Fibroblast of lung (primary cell): ENCODE measurements at regions not wholly inside any gene's neighbourhood (a gene's known extent, or its start where the extent isn't known, plus 50 kb on each side); places are given as distances from the start of the nearest gene placed in this dataset.
A peak's percentile ranks its signal among the peaks of the same experiment; 100 is the strongest.
"Not testable (repeated sequence)": the region's sequence is repeated elsewhere in the genome, so short reads cannot be mapped to it uniquely, and the experiment has no call there.

ENCODE experiments used
- DNase-seq, 2 donors: peaks; one replicate each; pipeline versions ENCODE4 v3.0.0 to v3.0.0-alpha.2; 2010; ENCODE audit warnings: low read depth in 2 of 2
- H2AFZ ChIP-seq: 2 replicates; pipeline ENCODE4 v1.5.1; 2012; ENCODE audit warnings: low read length, control low read depth, inconsistent platforms
- H3K27ac ChIP-seq: 2 replicates; pipeline ENCODE4 v1.5.1; 2011; ENCODE audit warnings: low read length, control low read depth; ENCODE audit not compliant: insufficient read depth
- H3K27me3 ChIP-seq: 2 replicates; pipeline ENCODE4 v1.5.1; 2011; ENCODE audit warnings: mild to moderate bottlenecking, low read length; ENCODE audit not compliant: control insufficient read depth, insufficient read depth
- H3K36me3 ChIP-seq: 2 replicates; pipeline ENCODE4 v1.5.1; 2011; ENCODE audit warnings: low read length; ENCODE audit not compliant: control insufficient read depth, insufficient read depth
- H3K4me1 ChIP-seq: 2 replicates; pipeline ENCODE4 v1.5.1; 2011; ENCODE audit warnings: low read length; ENCODE audit not compliant: control insufficient read depth, insufficient read depth; ENCODE audit errors: extremely low read depth
- H3K4me2 ChIP-seq: 2 replicates; pipeline ENCODE4 v1.5.1; 2011; ENCODE audit warnings: low read length, control low read depth; ENCODE audit not compliant: insufficient read depth; ENCODE audit errors: extremely low read depth
- H3K4me3 ChIP-seq, 4 experiments: fragments of 200-600 bp in 1 of 4; sonication (generic) in 1 of 4; replicated peaks in 1 of 4; 2 replicates each; pipeline ENCODE4 v1.5.1; 2011 to 2016; ENCODE audit warnings: low read length in 4 of 4, low read depth in 3 of 4, mild to moderate bottlenecking in 3 of 4, control low read depth in 2 of 4, inconsistent platforms in 1 of 4, mixed read lengths in 1 of 4; ENCODE audit not compliant: insufficient read depth in 1 of 4; ENCODE audit errors: control extremely low read depth in 1 of 4
- H3K79me2 ChIP-seq: 2 replicates; pipeline ENCODE4 v1.5.1; 2012; ENCODE audit warnings: mild to moderate bottlenecking, low read length, inconsistent platforms; ENCODE audit not compliant: control insufficient read depth, insufficient read depth
- H3K9ac ChIP-seq: 2 replicates; pipeline ENCODE4 v1.5.1; 2011; ENCODE audit warnings: mild to moderate bottlenecking, low read length, control low read depth; ENCODE audit not compliant: insufficient read depth
- H3K9me3 ChIP-seq: 2 replicates; pipeline ENCODE4 v1.5.1; 2012; ENCODE audit warnings: low read depth, low read length; ENCODE audit not compliant: control insufficient read depth, insufficient read depth
- H4K20me1 ChIP-seq: 2 replicates; pipeline ENCODE4 v1.5.1; 2011; ENCODE audit warnings: low read length; ENCODE audit not compliant: control insufficient read depth, insufficient read depth; ENCODE audit errors: extremely low read depth
- CTCF ChIP-seq, 2 donors: IDR thresholded peaks in 1 of 2; conservative IDR thresholded peaks in 1 of 2; 1 replicate in 1 of 2; 2 replicates in 1 of 2; pipeline ENCODE4 v1.5.1; 2011 to 2012; ENCODE audit warnings: low read length in 2 of 2, control low read depth in 1 of 2, inconsistent platforms in 1 of 2, low read depth in 1 of 2, mild to moderate bottlenecking in 1 of 2

GRCh38 chr11:3476084-3476936 lies 97.4 kb upstream of the ZNF195 start:
- H4K20me1 ChIP-seq, H3K9me3 ChIP-seq, H3K27ac ChIP-seq, H2AFZ ChIP-seq, H3K79me2 ChIP-seq, H3K9ac ChIP-seq, DNase-seq, H3K36me3 ChIP-seq, H3K27me3 ChIP-seq, H3K4me2 ChIP-seq, H3K4me3 ChIP-seq, H3K4me1 ChIP-seq: not testable (repeated sequence)
- TF ChIP-seq CTCF (conservative IDR thresholded peaks at IDR 0.05 in 1 of 2, IDR thresholded peaks at IDR 0.05 in 1 of 2; ENCODE audit: low read depth in 1 of 2, low read length in 2 of 2): peak; percentile 17 to 36

- DNase-seq, H3K4me2 ChIP-seq: not testable (repeated sequence)
Observed at GRCh38 chr11:3468963-3469362, 90.0 kb upstream of the ZNF195 start.

GRCh38 chr11:3467599-3467998 lies 88.7 kb upstream of the ZNF195 start:
- not testable (repeated sequence) for H3K36me3 ChIP-seq, H3K4me2 ChIP-seq, H3K4me3 ChIP-seq, DNase-seq, H3K27me3 ChIP-seq, H3K9me3 ChIP-seq, H3K79me2 ChIP-seq, H2AFZ ChIP-seq, H4K20me1 ChIP-seq, H3K9ac ChIP-seq, H3K4me1 ChIP-seq, H3K27ac ChIP-seq

More at GRCh38 chr11:3468963-3469362, 90.0 kb upstream of the ZNF195 start:
- not testable (repeated sequence) for H3K27me3 ChIP-seq, H3K27ac ChIP-seq, H3K4me1 ChIP-seq, H3K79me2 ChIP-seq, H3K9me3 ChIP-seq, H3K36me3 ChIP-seq, H3K9ac ChIP-seq, H4K20me1 ChIP-seq, H2AFZ ChIP-seq, H3K4me3 ChIP-seq

- H3K9ac ChIP-seq, H3K27ac ChIP-seq, H3K36me3 ChIP-seq, H4K20me1 ChIP-seq, H3K79me2 ChIP-seq, H3K9me3 ChIP-seq, H3K27me3 ChIP-seq, H3K4me2 ChIP-seq, H3K4me3 ChIP-seq, H3K4me1 ChIP-seq, H2AFZ ChIP-seq: not testable (repeated sequence)
- peak in 1 of 2 donors; percentile 5 for DNase-seq
Observed at GRCh38 chr11:3455666-3456065, 76.7 kb upstream of the ZNF195 start.
